GM12878 (cell line): ENCODE measurements at regions not wholly inside any gene's neighbourhood (a gene's known extent, or its start where the extent isn't known, plus 50 kb on each side); places are given as distances from the start of the nearest gene placed in this dataset.

ENCODE experiments used
- ATAC-seq: fragments of 200-7000 bp; cut with Tn5 transposase; 3 replicates; pipeline ENCODE4 v1.9.1; 2020; ENCODE audit warnings: mild to moderate bottlenecking, moderate library complexity
- BruUV-seq: library from RNA; stranded (reverse); fragments of 400-500 nt; replicated peaks from 2 replicates; lab custom pipeline; 2021; lab: Mats Ljungman, UMichigan
- CTCF ChIA-PET: fragments of 300-600 bp; sonication (Branson Sonifier 250); formaldehyde crosslinking; extraction: SDS; loops from one replicate; lab custom pipeline; 2021; ENCODE audit warnings: inconsistent platforms; lab: Yijun Ruan, JAX
- POLR2A ChIA-PET: fragments of 350-600 bp; formaldehyde crosslinking; extraction: SDS; loops from one replicate; lab custom pipeline; 2021; ENCODE audit warnings: inconsistent platforms; lab: Charles Lee
- RAD21 ChIA-PET: fragments of 300-600 bp; sonication (Branson Sonifier 250); formaldehyde crosslinking; loops from one replicate; lab custom pipeline; 2023; ENCODE audit warnings: antibody characterized with exemption; ENCODE audit not compliant: unreplicated experiment; lab: Charles Lee
- SMC1A ChIA-PET: fragments of 300-600 bp; sonication (Branson Sonifier 250); formaldehyde crosslinking; loops from one replicate; lab custom pipeline; 2023; ENCODE audit not compliant: unreplicated experiment, uncharacterized antibody; lab: Charles Lee
- DNase-seq: peaks from one replicate; pipeline ENCODE4 v3.0.0-alpha.2; 2011; ENCODE audit warnings: low read depth, low spot score
- FAIRE-seq: peaks from 3 replicates; lab custom pipeline; 2011; peaks lifted over from hg19 to GRCh38; lab: Jason Lieb, UNC
- H2AFZ ChIP-seq: 2 replicates; pipeline ENCODE4 v1.6.0; 2011; ENCODE audit warnings: low read depth, low read length, control low read depth; ENCODE audit not compliant: control insufficient read depth
- H3K27ac ChIP-seq: 2 replicates; pipeline ENCODE4 v1.5.1; 2011; ENCODE audit warnings: control low read depth; ENCODE audit not compliant: control insufficient read depth, insufficient read depth
- H3K27me3 ChIP-seq, 2 experiments: replicated peaks in 1 of 2; 2 replicates each; pipeline versions ENCODE4 v1.6.0 to v1.6.1; 2011; ENCODE audit warnings: low read length in 1 of 2; ENCODE audit not compliant: control insufficient read depth in 2 of 2, insufficient read depth in 2 of 2
- H3K36me3 ChIP-seq, 2 experiments: 2 replicates each; pipeline ENCODE4 v1.5.1; 2011; ENCODE audit warnings: low read length in 1 of 2; ENCODE audit not compliant: control insufficient read depth in 2 of 2, insufficient read depth in 2 of 2
- H3K4me1 ChIP-seq: 2 replicates; pipeline ENCODE4 v1.6.1; 2011; ENCODE audit warnings: mild to moderate bottlenecking, low read length, moderate library complexity, mixed read lengths; ENCODE audit not compliant: control insufficient read depth, insufficient read depth
- H3K4me2 ChIP-seq: 2 replicates; pipeline ENCODE4 v1.6.0; 2011; ENCODE audit warnings: control low read depth; ENCODE audit not compliant: control insufficient read depth, insufficient read depth
- H3K4me3 ChIP-seq: fragments of 200-600 bp; sonication (generic); 2 replicates; pipeline ENCODE4 v1.5.1; 2016
- H3K79me2 ChIP-seq: 2 replicates; pipeline ENCODE4 v1.6.0; 2011; ENCODE audit warnings: low read length; ENCODE audit not compliant: control insufficient read depth, insufficient read depth
- H3K9ac ChIP-seq: 2 replicates; pipeline ENCODE4 v1.8.0; 2011; ENCODE audit warnings: low read length, control low read depth, mixed read lengths; ENCODE audit not compliant: control insufficient read depth, insufficient read depth
- H3K9me3 ChIP-seq: replicated peaks from 3 replicates; pipeline ENCODE4 v1.5.1; 2011; ENCODE audit warnings: mild to moderate bottlenecking, low read length; ENCODE audit not compliant: control insufficient read depth, insufficient read depth
- H4K20me1 ChIP-seq: 2 replicates; pipeline ENCODE4 v1.6.0; 2011; ENCODE audit not compliant: control insufficient read depth, insufficient read depth
- ATF2 ChIP-seq: IDR thresholded peaks from 2 replicates; pipeline ENCODE4 v1.6.1; 2012; ENCODE audit warnings: low read length, inconsistent platforms
- CBFB ChIP-seq: IDR thresholded peaks from 2 replicates; pipeline ENCODE4 v1.6.1; 2016; ENCODE audit warnings: antibody characterized with exemption, low read depth
- CEBPZ ChIP-seq: fragments of 150-350 bp; IDR thresholded peaks from 2 replicates; pipeline ENCODE4 v1.6.1; 2016; ENCODE audit warnings: low read depth, low read length
- CUX1 ChIP-seq: IDR thresholded peaks from 2 replicates; pipeline ENCODE4 v1.6.1; 2012; ENCODE audit warnings: improper control_type of control experiment, low read depth, low read length; ENCODE audit not compliant: insufficient replicate concordance
- EZH2 ChIP-seq: IDR thresholded peaks from 2 replicates; pipeline ENCODE4 v1.6.1; 2012; ENCODE audit warnings: low read depth, mild to moderate bottlenecking, control low read depth, inconsistent platforms, low read length, borderline replicate concordance; ENCODE audit not compliant: control insufficient read depth
- FOXM1 ChIP-seq: IDR thresholded peaks from 2 replicates; pipeline ENCODE4 v1.6.1; 2012; ENCODE audit warnings: low read depth, mild to moderate bottlenecking, inconsistent platforms, low read length, moderate library complexity
- MTA3 ChIP-seq: IDR thresholded peaks from 2 replicates; pipeline ENCODE4 v1.6.1; 2012; ENCODE audit warnings: low read length, inconsistent platforms, borderline replicate concordance
- NR2F1 ChIP-seq: fragments of 450-650 bp; conservative IDR thresholded peaks from 2 replicates; pipeline ENCODE4 v1.6.1; 2017; ENCODE audit warnings: mild to moderate bottlenecking
- PAX8 ChIP-seq: fragments of 450-650 bp; IDR thresholded peaks from 2 replicates; pipeline ENCODE4 v1.6.1; 2017; ENCODE audit warnings: mild to moderate bottlenecking, moderate library complexity
- POLR2A ChIP-seq: IDR thresholded peaks from 2 replicates; pipeline ENCODE4 v1.6.1; 2011; ENCODE audit warnings: low read depth, mild to moderate bottlenecking, low read length
- POLR2AphosphoS5 ChIP-seq: IDR thresholded peaks from 2 replicates; pipeline ENCODE4 v1.6.1; 2011; ENCODE audit warnings: mild to moderate bottlenecking, low read length, inconsistent platforms
- ZNF274 ChIP-seq: IDR thresholded peaks from one replicate; pipeline ENCODE4 v1.8.0; 2011; ENCODE audit not compliant: insufficient read length, insufficient read depth
- ZZZ3 ChIP-seq: IDR thresholded peaks from 2 replicates; pipeline ENCODE4 v1.6.1; 2011; ENCODE audit warnings: low read depth; ENCODE audit not compliant: control insufficient read depth, insufficient read length
- WGBS: methylation state at CpG from one replicate; pipeline ENCODE4 v1.1.6; 2016; ENCODE audit warnings: low lambda C conversion rate; ENCODE audit not compliant: insufficient replicate concordance, insufficient coverage; ENCODE audit errors: missing lambda C conversion rate; 5-methylcytosine and 5-hydroxymethylcytosine counted together
- in situ Hi-C: fragments of 300-500 bp; cut with MboI; formaldehyde crosslinking; loops from 9 replicates; pipeline ENCODE4 v1.14.3; 2018; ENCODE audit warnings: mixed read lengths
- intact Hi-C: fragments of 100-400 bp; cut with micrococcal nuclease; formaldehyde crosslinking; loops from one replicate; pipeline ENCODE4 v1.14.2; 2022; ENCODE audit not compliant: unreplicated experiment

GRCh38 chrX:100090931-100091330, 319.1 kb downstream of the PCDH19 start:
- 29% methylated on average over 3 of the region's 3 CpGs for WGBS
- ChIA-PET RAD21 (no interaction called here), SMC1A (no interaction called here), CTCF (no interaction called here), POLR2A (no interaction called here)
- H3K79me2 ChIP-seq = no peaks in the 10 kb centered on the region
- DNase-seq (no peak), FAIRE-seq (no peak), ATAC-seq (no peak)
- H3K36me3 ChIP-seq = no peaks in the 10 kb centered on the region
- no peak overlapping the region for H3K4me2 ChIP-seq
- BruUV-seq = no TSS peak
- TF ChIP-seq CBFB (no peak), ATF2 (no peak), FOXM1 (no peak), ZZZ3 (no peak), POLR2A (no peak), ZNF274 (no peak), PAX8 (no peak), CEBPZ (no peak), NR2F1 (no peak), MTA3 (no peak), CUX1 (no peak), EZH2 (no peak), POLR2AphosphoS5 (no peak)
- no peak overlapping the region for H3K4me3 ChIP-seq
- H3K27ac ChIP-seq = no peak overlapping the region
- intact Hi-C loops (no loop called here), in situ Hi-C loops (no loop called here)
- no peak overlapping the region for H2AFZ ChIP-seq
- H3K4me1 ChIP-seq = no peaks in the 10 kb centered on the region
- H4K20me1 ChIP-seq = no peaks in the 10 kb centered on the region
- no peaks in the 10 kb centered on the region for H3K9me3 ChIP-seq
- H3K9ac ChIP-seq = no peak overlapping the region
- no peaks in the 10 kb centered on the region for H3K27me3 ChIP-seq
